Mucosa of descending colon (tissue), 3 donors: ENCODE measurements at regions not wholly inside any gene's neighbourhood (a gene's known extent, or its start where the extent isn't known, plus 50 kb on each side); places are given as distances from the start of the nearest gene placed in this dataset.

Source experiments
- ATAC-seq: fragments of 200-7000 bp; cut with Tn5 transposase; one replicate; pipeline ENCODE4 v1.9.1; 2020; ENCODE audit warnings: mild to moderate bottlenecking, moderate library complexity
- DNase-seq, 3 donors: peaks; one replicate each; pipeline ENCODE4 v3.0.0-alpha.2; 2020
- H3K36me3 ChIP-seq: fragments of 200-600 bp; one replicate; pipeline ENCODE4 v1.8.0; 2021; ENCODE audit warnings: low read depth, mild to moderate bottlenecking
- H3K4me1 ChIP-seq: fragments of 200-600 bp; one replicate; pipeline ENCODE4 v1.8.0; 2021; ENCODE audit warnings: low read depth, mild to moderate bottlenecking
- H3K4me3 ChIP-seq: fragments of 200-600 bp; one replicate; pipeline ENCODE4 v1.8.0; 2021; ENCODE audit warnings: mild to moderate bottlenecking
- H3K9me3 ChIP-seq: fragments of 200-600 bp; one replicate; pipeline ENCODE4 v1.8.0; 2021; ENCODE audit warnings: mild to moderate bottlenecking
- CTCF ChIP-seq: fragments of 200-600 bp; IDR thresholded peaks from one replicate; pipeline ENCODE4 v1.8.0; 2022; ENCODE audit warnings: antibody characterized with exemption, mild to moderate bottlenecking
- intact Hi-C, 2 donors: fragments of 100-400 bp; cut with DNase I in 1 of 2; cut with micrococcal nuclease in 1 of 2; formaldehyde crosslinking; loops; one replicate each; pipeline versions ENCODE4 v1.11.0 to v1.11.1; 2022; cut with DNase I, micrococcal nuclease
- donor health status: DM: no; HTN: no; CAD: no; lungs with moderate emphysema.
- donor health status: DM: no; HTN: no; CAD: no.
- donor health status: DM: no; HTN: yes; CAD: no.

- H3K36me3 ChIP-seq = no peaks in the 10 kb centered on the region
- peaks cover 5% of the 10 kb centered on the region for H3K9me3 ChIP-seq
- DNase-seq = no peak
- no peak overlapping the region for H3K4me3 ChIP-seq
- intact Hi-C loops = no loop called here
- no peaks in the 10 kb centered on the region for H3K4me1 ChIP-seq
- ATAC-seq = no peak
- TF ChIP-seq CTCF = no peak
Measured at GRCh38 chr4:188611143-188611542, 471.9 kb downstream of the TRIML1 start.

GRCh38 chr4:188612659-188613058, 473.4 kb downstream of the TRIML1 start:
- no peak for TF ChIP-seq CTCF
- no peak overlapping the region for H3K4me3 ChIP-seq

GRCh38 chr4:188613976-188614375, 474.7 kb downstream of the TRIML1 start:
- Histone ChIP-seq H3K4me3 (no peak overlapping the region), H3K36me3 (no peaks in the 10 kb centered on the region), H3K9me3 (peaks cover 8% of the 10 kb centered on the region), H3K4me1 (no peaks in the 10 kb centered on the region)
- DNase-seq = no peak
- ATAC-seq = no peak
- TF ChIP-seq CTCF = no peak
- intact Hi-C loops = no loop called here

More at GRCh38 chr4:188612659-188613058, 473.4 kb downstream of the TRIML1 start:
- H3K4me1 ChIP-seq = no peaks in the 10 kb centered on the region
- no peaks in the 10 kb centered on the region for H3K36me3 ChIP-seq
- DNase-seq = no peak
- intact Hi-C loops = no loop called here
- peaks cover 7% of the 10 kb centered on the region for H3K9me3 ChIP-seq
- ATAC-seq = no peak

- DNase-seq (no peak), ATAC-seq (no peak)
- intact Hi-C loops = no loop called here
- TF ChIP-seq CTCF = no peak
- Histone ChIP-seq H3K9me3 (peaks cover 12% of the 10 kb centered on the region), H3K4me3 (no peak overlapping the region), H3K36me3 (no peaks in the 10 kb centered on the region), H3K4me1 (no peaks in the 10 kb centered on the region)
Measured at GRCh38 chr4:188619456-188620149, 480.4 kb downstream of the TRIML1 start.

GRCh38 chr4:188620608-188621007, 481.4 kb downstream of the TRIML1 start:
- DNase-seq (no peak), ATAC-seq (no peak)
- H3K4me1 ChIP-seq = no peaks in the 10 kb centered on the region
- no peak for TF ChIP-seq CTCF
- no peak overlapping the region for H3K4me3 ChIP-seq
- intact Hi-C loops = no loop called here
- peaks cover 12% of the 10 kb centered on the region for H3K9me3 ChIP-seq
- no peaks in the 10 kb centered on the region for H3K36me3 ChIP-seq
